ENCODE measurements at regions not wholly inside any gene's neighbourhood (a gene's known extent, or its start where the extent isn't known, plus 50 kb on each side); places are given as distances from the start of the nearest gene placed in this dataset.

GRCh38 chr4:124028182-124028581 is 631.6 kb downstream of the SPRY1 start:
- no peak for TF ChIP-seq CTCF (conservative IDR thresholded peaks at IDR 0.05; ENCODE audit: low read length)
- TF ChIP-seq EZH2phosphoT487 (IDR thresholded peaks at IDR 0.05; ENCODE audit: borderline replicate concordance, low read depth, low read length), result no peak

Measured in OCI-LY7 (cell line).